GM12875 (cell line): ENCODE measurements at regions not wholly inside any gene's neighbourhood (a gene's known extent, or its start where the extent isn't known, plus 50 kb on each side); places are given as distances from the start of the nearest gene placed in this dataset.

Source experiments
- H3K4me3 ChIP-seq: one replicate; pipeline ENCODE4 v1.5.1; 2011; ENCODE audit warnings: low read depth, low read length, control low read depth
- CTCF ChIP-seq: IDR thresholded peaks from 2 replicates; pipeline ENCODE4 v1.5.1; 2011; ENCODE audit warnings: low read depth, mild to moderate bottlenecking, control low read depth, inconsistent platforms, low read length, moderate library complexity, borderline replicate concordance; ENCODE audit not compliant: insufficient read depth

- H3K4me3 ChIP-seq = no peak overlapping the region
- no peak for TF ChIP-seq CTCF
Observed at GRCh38 chr7:69126896-69127479, 471.3 kb upstream of the AUTS2 start.

- no peak for TF ChIP-seq CTCF
- H3K4me3 ChIP-seq = no peak overlapping the region
Observed at GRCh38 chr7:69129524-69129923, 468.8 kb upstream of the AUTS2 start.

GRCh38 chr7:69129951-69130350, 468.3 kb upstream of the AUTS2 start:
- TF ChIP-seq CTCF = no peak
- H3K4me3 ChIP-seq = no peak overlapping the region

- no peak for TF ChIP-seq CTCF
Observed at GRCh38 chr7:69130396-69130795, 467.9 kb upstream of the AUTS2 start.

GRCh38 chr7:69134316-69134715, 464.0 kb upstream of the AUTS2 start:
- no peak overlapping the region for H3K4me3 ChIP-seq
- TF ChIP-seq CTCF = no peak

More at GRCh38 chr7:69130396-69130795, 467.9 kb upstream of the AUTS2 start:
- H3K4me3 ChIP-seq = no peak overlapping the region

GRCh38 chr7:69147631-69148030, 450.6 kb upstream of the AUTS2 start:
- TF ChIP-seq CTCF = no peak
- no peak overlapping the region for H3K4me3 ChIP-seq

GRCh38 chr7:69149804-69150782, 448.2 kb upstream of the AUTS2 start:
- H3K4me3 ChIP-seq = no peak overlapping the region
- no peak for TF ChIP-seq CTCF
